HG03139 (cell line): ENCODE measurements at regions not wholly inside any gene's neighbourhood (a gene's known extent, or its start where the extent isn't known, plus 50 kb on each side); places are given as distances from the start of the nearest gene placed in this dataset.

Experiments
- ATAC-seq: cut with Tn5 transposase; IDR thresholded peaks from one replicate; pipeline ENCODE4 v1.9.1; 2021; ENCODE audit not compliant: unreplicated experiment

DNA sequence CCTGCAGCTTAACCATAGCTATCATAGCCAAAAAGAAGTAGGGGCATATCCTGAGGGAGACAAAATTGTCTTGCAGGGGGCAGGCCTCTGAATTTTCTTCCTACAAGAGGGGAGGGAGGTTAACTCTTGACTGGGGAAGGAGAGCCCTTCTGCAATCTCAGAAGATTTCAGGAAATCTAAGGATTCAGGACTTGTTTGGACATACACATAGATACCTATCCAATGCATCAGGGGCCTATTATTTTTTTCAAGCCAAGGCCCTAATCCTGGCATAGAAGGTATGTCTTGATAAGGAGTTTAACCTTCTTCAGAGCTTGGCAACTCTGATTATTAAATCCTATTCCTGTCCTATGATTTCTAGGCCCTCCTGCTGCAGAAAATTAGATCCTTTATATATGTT lies 375.1 kb upstream of the ACTBL2 start:
- no peak for ATAC-seq

DNA sequence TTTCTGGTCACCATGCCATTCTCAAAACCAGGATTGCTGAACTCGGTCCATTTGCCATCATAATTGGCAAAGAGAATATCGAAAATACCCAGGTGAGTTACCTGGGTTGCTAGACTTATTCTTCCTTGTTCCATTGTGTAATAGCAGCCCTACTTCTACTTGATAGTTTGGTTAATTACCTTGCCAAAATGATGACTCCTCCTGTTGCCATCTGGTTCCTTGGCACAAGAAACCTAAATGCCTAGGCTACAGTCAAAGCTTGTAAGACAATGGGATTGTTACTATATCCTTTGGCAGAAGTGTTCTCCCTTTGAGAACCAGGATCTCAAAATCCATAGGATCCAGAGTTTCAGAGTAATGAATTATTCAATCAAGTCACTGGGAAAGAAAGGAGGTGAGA lies 373.2 kb upstream of the ACTBL2 start:
- no peak for ATAC-seq

GRCh38 chr5:57853929-57854697 lies 371.5 kb upstream of the ACTBL2 start:
- no peak for ATAC-seq

GRCh38 chr5:57850109-57850508 lies 367.5 kb upstream of the ACTBL2 start:
- ATAC-seq: no peak

- ATAC-seq: no peak
Observed at GRCh38 chr5:57845025-57845424, 362.4 kb upstream of the ACTBL2 start.

- no peak for ATAC-seq
Observed at GRCh38 chr5:57844410-57844809, 361.8 kb upstream of the ACTBL2 start.

DNA sequence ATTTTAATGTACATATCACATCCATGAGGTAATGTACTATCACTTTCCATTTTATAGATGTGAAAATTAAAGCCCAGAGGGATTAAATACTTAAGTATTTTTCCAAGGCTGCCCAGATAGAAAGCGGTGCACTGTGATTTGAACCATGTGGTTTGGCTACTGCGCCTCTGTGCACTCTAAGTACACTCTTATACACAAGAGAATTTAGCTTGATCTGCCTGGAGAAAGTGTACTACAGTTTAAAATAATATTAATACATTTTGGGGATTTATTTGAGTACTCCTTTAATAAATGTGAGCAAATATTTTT lies 360.4 kb upstream of the ACTBL2 start:
- ATAC-seq: no peak

- ATAC-seq: no peak
Observed at GRCh38 chr5:57842364-57843058, 359.9 kb upstream of the ACTBL2 start.

- no peak for ATAC-seq
Observed at GRCh38 chr5:57841676-57842363, 359.2 kb upstream of the ACTBL2 start.

DNA sequence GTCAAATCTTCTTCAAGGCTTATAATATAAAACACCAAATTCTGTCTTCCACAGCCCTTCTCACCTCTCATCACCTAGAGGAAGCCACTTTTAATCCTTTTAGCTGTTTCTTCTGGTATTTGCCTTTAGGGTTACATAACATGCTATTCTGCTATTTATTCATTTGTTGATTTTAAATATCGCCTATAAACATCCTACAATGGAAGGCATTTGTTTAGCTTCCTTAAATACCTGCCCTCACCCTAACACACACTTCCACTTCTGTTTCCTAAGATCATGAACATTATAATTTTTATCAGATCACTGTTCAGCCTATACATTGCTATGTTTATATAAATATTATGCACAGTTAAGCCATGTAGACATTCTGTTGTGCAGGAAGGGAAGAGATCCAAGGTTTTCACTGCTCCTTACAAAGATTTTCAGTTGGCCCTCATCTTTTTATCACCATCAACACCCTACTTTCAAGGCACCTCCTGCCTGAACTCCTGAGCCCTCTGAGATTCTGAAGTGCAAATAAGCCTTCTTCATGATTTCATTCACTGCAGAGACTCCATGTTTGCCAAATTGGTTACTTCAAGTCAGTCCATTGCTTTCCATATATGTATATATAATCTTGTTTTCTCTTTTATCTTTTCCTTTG lies 356.9 kb upstream of the ACTBL2 start:
- no peak for ATAC-seq

- ATAC-seq: no peak
Observed at GRCh38 chr5:57839025-57839424, 356.4 kb upstream of the ACTBL2 start.

GRCh38 chr5:57836921-57837320 lies 354.3 kb upstream of the ACTBL2 start:
- no peak for ATAC-seq

DNA sequence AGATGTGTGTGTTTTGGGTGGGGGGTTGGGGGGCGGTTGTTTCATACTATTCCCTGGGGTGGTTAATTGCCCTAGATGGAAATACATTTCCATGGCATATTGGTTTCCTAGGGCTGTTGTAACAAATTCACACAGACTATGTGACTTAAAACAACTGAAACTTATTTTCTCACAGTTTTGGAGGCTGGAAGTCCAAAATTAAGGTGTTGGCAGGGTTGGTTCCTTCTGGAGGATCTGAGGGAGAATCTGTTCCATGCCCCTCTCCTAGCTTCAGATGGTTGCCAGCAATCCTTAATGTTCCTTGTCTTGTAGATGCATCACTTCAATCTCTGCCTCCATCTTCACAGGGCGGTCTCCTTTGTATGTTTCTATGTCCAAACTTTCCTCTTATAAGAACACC lies 353.7 kb upstream of the ACTBL2 start:
- ATAC-seq: no peak

GRCh38 chr5:57834829-57835608 lies 352.4 kb upstream of the ACTBL2 start:
- ATAC-seq: no peak

- no peak for ATAC-seq
Observed at GRCh38 chr5:57833489-57833888, 350.9 kb upstream of the ACTBL2 start.

GRCh38 chr5:57832875-57833274 lies 350.3 kb upstream of the ACTBL2 start:
- ATAC-seq: no peak

DNA sequence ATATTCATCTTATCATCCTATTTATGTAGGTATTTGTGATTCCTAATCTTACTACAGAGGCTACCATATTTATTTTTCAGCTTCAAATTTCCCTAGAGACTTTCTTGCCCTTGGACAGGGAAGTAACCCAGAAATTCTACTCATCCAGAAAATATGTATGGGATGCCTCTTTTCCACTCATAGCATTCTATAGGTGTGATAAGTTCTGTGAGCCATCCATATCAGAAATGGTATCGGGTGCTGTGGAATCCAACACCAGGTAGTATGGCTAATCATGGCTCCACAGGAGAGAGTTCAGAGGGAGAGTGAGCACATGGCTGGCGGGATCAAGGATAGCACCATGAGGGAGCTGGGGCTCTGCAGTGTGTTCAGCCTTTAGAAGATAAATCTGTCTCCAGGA lies 349.3 kb upstream of the ACTBL2 start:
- ATAC-seq: no peak

GRCh38 chr5:57831090-57831489 lies 348.5 kb upstream of the ACTBL2 start:
- no peak for ATAC-seq

DNA sequence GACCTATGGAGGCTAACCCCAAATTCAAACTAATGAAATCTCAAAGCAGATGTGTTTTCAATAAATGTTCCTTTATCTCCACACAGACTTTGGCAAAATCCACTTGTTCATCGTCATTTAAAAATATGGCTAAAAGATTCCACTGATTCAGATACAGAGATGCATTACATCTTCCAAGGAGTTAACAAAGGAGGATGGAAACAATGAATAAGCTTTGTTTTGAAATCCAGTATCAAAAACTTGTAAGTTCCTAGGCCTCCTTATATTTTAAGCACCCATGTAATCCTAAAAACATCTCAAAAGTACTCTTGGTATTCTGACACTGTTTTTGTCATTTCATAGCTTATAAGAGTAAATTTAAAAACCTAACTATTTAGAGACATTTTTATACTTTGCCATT lies 345.6 kb upstream of the ACTBL2 start:
- ATAC-seq: no peak

- no peak for ATAC-seq
Observed at GRCh38 chr5:57825031-57825686, 342.5 kb upstream of the ACTBL2 start.
